Spinal cord (tissue), 9 donors: ENCODE measurements at regions not wholly inside any gene's neighbourhood (a gene's known extent, or its start where the extent isn't known, plus 50 kb on each side); places are given as distances from the start of the nearest gene placed in this dataset.
A peak's percentile ranks its signal among the peaks of the same experiment; 100 is the strongest.

Source experiments
- DNase-seq, 6 donors: peaks; one replicate each; pipeline versions ENCODE4 v3.0.0 to v3.0.0-alpha.2; 2013 to 2015; ENCODE audit warnings: low spot score in 6 of 6, low read depth in 4 of 6
- H3K27ac ChIP-seq: one replicate; pipeline ENCODE4 v1.5.1; 2013; ENCODE audit warnings: low read depth, low read length, control low read depth
- H3K27me3 ChIP-seq: one replicate; pipeline ENCODE4 v1.6.1; 2013; ENCODE audit warnings: low read length; ENCODE audit not compliant: control insufficient read depth, insufficient read depth
- H3K36me3 ChIP-seq: one replicate; pipeline ENCODE4 v1.6.1; 2013; ENCODE audit warnings: low read length; ENCODE audit not compliant: control insufficient read depth, insufficient read depth
- H3K4me1 ChIP-seq: one replicate; pipeline ENCODE4 v1.6.1; 2013; ENCODE audit warnings: low read length; ENCODE audit not compliant: control insufficient read depth, insufficient read depth
- H3K4me3 ChIP-seq: one replicate; pipeline ENCODE4 v1.5.1; 2013; ENCODE audit warnings: low read depth, low read length, control low read depth
- H3K9me3 ChIP-seq: one replicate; pipeline ENCODE4 v1.6.1; 2013; ENCODE audit warnings: low read length; ENCODE audit not compliant: control insufficient read depth, insufficient read depth
- WGBS: methylation state at CpG from one replicate; pipeline ENCODE4 v1.1.5; 2013; ENCODE audit warnings: missing lambda C conversion rate; ENCODE audit not compliant: insufficient coverage; 5-methylcytosine and 5-hydroxymethylcytosine counted together
- donor health status: healthy.

DNA sequence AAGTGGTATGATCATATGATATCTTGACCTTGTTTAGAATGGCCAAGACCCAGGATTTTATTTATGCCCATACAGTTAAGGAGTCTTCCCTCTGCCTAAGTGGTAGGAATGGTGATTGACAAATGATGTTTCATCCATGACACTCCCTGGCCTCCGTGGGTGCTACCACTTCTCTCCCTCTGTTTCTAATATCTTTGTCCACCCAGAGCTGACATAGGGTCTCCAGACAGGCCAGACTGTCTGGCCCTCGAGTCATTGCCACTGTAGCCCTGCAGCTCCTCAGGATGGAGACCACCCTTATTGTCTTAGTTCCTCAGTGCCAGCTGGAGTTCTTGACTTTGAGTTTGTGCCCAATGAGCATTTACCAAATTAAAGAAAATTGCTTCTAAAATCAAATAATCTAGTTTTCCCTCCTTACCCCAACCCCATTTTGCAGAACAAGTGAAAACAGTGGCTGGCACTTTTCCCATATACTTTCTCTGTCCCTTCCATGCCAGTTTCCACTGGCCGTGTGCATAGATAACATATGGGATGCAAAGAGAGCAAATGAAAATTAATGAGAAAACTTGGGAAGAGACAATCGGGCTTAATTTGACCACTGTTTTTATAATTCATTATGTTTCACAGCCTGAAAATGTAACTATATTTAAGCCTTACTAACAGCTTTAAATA lies 235.7 kb downstream of the NSG2 start:
- DNase-seq: peak in 1 of 6 donors; percentile 78
- no peak overlapping the region for H3K4me3 ChIP-seq
- no peaks in the 10 kb centered on the region for H3K27me3 ChIP-seq
- 60% methylated on average over 2 of the region's 4 CpGs for WGBS
- no peaks in the 10 kb centered on the region for H3K4me1 ChIP-seq
- no peak overlapping the region for H3K27ac ChIP-seq
- peaks cover 2% of the 10 kb centered on the region for H3K9me3 ChIP-seq
- H3K36me3 ChIP-seq: no peaks in the 10 kb centered on the region

DNA sequence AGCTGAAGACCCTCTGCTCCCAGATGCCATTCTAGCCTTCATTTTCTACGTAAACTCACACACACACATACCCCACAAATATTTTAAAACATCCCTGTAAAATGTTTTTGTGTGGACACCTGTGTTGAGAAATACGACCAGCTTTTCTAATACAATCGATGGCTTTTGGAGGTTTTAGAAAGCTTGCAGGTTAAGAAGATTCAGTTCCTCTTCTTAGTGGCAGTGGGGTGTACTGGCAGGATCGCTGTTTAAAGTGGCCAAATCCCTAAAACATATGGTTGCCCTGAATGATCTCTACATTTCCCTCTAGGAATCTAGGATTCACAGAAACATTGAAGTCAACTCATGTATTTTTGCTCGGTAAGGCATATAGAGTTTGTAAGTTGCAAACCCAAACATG lies 236.3 kb downstream of the NSG2 start:
- H3K27ac ChIP-seq: no peak overlapping the region
- no peaks in the 10 kb centered on the region for H3K36me3 ChIP-seq
- WGBS: 100% methylated on average over 1 of the region's 5 CpGs
- H3K27me3 ChIP-seq: no peaks in the 10 kb centered on the region
- H3K4me3 ChIP-seq: no peak overlapping the region
- DNase-seq: no peak
- no peaks in the 10 kb centered on the region for H3K4me1 ChIP-seq
- H3K9me3 ChIP-seq: peaks cover 2% of the 10 kb centered on the region

DNA sequence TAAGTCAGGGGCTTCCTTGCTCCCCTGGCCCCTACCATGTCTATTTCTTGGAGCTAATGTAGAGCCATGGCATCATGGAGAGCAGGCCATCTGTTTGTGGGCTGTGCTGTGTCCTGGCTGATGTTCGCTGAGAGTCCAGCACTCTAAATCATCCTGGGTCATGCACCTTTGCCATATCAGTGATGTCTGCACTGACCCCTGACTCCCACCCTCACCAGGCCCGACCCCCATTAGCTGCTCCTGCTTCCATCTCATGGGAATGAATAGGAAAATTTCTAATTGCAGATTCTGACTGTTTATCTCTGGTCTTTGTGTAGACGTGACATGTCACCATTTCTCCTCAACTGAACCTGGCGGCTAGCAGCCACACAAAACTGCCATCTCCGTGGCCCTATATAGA lies 236.9 kb downstream of the NSG2 start:
- peaks cover 2% of the 10 kb centered on the region for H3K9me3 ChIP-seq
- no peak overlapping the region for H3K4me3 ChIP-seq
- no peak for DNase-seq
- no peaks in the 10 kb centered on the region for H3K4me1 ChIP-seq
- H3K27ac ChIP-seq: no peak overlapping the region
- H3K36me3 ChIP-seq: no peaks in the 10 kb centered on the region
- no peaks in the 10 kb centered on the region for H3K27me3 ChIP-seq
- 91% methylated on average over 1 of the region's 5 CpGs for WGBS

DNA sequence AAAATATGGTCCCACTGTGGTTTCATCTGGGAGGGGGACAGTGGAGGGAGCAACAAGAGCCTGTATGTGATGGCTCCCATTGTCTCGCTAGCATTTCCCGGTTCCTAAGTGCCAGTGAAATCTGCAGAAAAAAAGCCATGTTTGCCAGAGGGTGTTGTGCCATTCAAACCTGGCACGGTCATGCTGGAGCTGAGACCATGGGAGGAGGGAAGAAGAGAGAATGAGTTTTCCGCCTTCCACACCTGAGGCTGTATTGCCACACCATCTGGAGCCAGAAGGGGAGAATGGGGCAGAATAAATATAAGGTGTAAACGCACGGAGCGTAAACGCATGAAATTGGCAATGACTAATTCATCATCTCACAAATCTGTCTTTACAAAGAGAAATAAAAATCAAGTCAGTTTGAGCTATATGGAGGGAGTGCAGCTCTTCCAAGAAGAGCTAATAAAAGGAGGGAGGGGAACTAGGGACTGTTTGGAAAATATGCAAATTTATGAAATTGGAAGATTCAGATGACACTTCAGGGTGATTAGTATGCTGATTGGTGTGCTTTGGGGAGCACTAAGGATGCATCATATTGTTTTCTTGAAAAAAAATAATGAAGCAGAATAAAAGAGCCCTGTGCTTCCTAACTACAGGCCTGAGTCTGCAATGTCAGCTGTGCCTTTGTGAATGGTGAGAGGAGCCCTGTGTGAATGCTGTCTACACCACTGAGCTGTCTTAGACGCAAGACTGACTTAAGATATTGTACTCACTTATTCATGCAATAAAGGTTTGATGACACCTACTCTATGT lies 237.9 kb downstream of the NSG2 start:
- no peak overlapping the region for H3K27ac ChIP-seq
- no peaks in the 10 kb centered on the region for H3K9me3 ChIP-seq
- no peaks in the 10 kb centered on the region for H3K27me3 ChIP-seq
- H3K4me3 ChIP-seq: no peak overlapping the region
- peak in 2 of 6 donors; percentile 84 to 94 for DNase-seq
- H3K4me1 ChIP-seq: no peaks in the 10 kb centered on the region
- H3K36me3 ChIP-seq: no peaks in the 10 kb centered on the region
- WGBS: 40% methylated on average over 2 of the region's 9 CpGs

DNA sequence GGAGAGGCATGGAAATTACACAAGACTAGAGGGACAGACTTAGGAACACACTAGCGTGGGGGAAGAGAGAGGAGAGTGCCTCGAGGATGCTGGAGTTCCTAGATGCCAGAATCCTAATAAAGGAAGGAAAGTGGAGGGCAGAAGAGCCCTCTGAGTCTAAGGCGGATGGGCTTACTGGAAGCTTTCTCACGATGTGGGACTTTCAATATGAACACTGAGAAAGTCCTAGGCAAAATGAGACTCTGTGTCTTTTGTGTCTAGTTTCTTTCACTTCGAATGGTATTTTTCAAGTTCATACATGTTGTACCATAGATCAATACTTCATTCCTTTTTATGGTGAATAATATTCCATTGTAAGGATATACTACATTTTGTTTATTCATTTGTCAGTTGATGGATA lies 239.4 kb downstream of the NSG2 start:
- WGBS: 89% methylated on average over 4 of the region's 5 CpGs
- no peak for DNase-seq
- no peaks in the 10 kb centered on the region for H3K4me1 ChIP-seq
- H3K9me3 ChIP-seq: no peaks in the 10 kb centered on the region
- no peaks in the 10 kb centered on the region for H3K36me3 ChIP-seq
- no peaks in the 10 kb centered on the region for H3K27me3 ChIP-seq
- no peak overlapping the region for H3K4me3 ChIP-seq
- H3K27ac ChIP-seq: no peak overlapping the region

DNA sequence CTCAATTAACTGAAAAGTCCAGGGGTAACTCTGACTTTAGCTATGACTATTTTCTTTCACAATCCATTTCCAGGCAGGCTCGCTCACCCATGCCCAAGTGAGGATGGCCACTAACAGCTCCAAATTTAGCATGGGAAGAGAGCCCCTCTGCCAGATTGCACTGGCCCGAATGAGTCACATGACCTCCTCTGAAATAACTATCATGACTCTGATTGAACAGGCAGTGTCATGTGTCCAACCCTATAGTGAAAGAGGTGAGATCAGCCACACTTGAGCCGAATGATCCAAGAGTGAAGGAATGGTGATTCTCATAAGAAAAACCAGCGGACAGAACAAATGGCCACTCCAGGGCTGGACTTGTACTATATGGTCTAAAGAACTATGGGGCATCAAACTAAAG lies 242.3 kb downstream of the NSG2 start:
- no peak overlapping the region for H3K4me3 ChIP-seq
- H3K27me3 ChIP-seq: no peaks in the 10 kb centered on the region
- no peaks in the 10 kb centered on the region for H3K9me3 ChIP-seq
- H3K4me1 ChIP-seq: no peaks in the 10 kb centered on the region
- DNase-seq: no peak
- 100% methylated on average over 4 of the region's 4 CpGs for WGBS
- no peak overlapping the region for H3K27ac ChIP-seq
- H3K36me3 ChIP-seq: no peaks in the 10 kb centered on the region

DNA sequence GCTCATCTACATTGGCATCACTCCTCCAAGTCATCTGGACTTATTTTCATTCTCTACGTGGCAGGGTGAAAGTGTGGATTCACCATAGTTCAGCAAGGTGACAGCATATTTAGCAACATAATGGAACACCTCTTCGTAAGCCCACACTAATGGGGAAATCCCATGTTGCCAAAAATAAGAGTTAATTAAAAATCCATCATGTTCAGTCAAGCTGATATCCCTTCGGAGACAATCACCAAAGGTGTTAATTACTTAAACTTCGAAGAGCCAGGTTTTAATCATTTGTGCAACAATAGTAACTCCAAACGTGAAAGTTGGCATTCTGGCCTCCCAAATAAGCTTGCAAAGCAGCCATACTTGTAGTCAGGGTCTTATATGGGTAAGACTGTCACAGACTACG lies 242.9 kb downstream of the NSG2 start:
- Histone ChIP-seq H3K36me3 (no peaks in the 10 kb centered on the region), H3K9me3 (no peaks in the 10 kb centered on the region), H3K4me1 (no peaks in the 10 kb centered on the region), H3K27me3 (no peaks in the 10 kb centered on the region), H3K4me3 (no peak overlapping the region), H3K27ac (no peak overlapping the region)
- DNase-seq: peak in 1 of 6 donors; percentile 2
- WGBS: 75% methylated on average over 5 of the region's 6 CpGs

DNA sequence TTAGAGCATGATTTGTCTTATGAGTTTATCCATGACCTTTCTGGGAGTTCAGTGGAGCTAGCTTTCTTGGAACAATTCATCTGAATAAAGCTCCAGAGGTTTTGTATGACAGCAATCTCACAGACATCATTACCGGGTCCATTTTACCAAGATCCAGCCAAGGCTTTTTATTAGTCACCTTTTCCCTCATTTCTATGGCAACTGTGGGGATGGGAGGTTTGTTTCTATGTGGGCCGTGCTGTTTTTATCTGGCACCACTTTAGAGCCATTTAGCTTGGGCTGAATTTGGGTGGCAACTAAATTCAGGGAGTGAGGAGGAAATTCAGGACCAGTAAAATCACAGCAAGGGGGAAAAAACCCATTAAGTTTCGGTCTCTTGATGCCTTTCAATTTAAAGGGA lies 245.7 kb downstream of the NSG2 start:
- no peaks in the 10 kb centered on the region for H3K27me3 ChIP-seq
- no peak overlapping the region for H3K4me3 ChIP-seq
- no peaks in the 10 kb centered on the region for H3K4me1 ChIP-seq
- 67% methylated on average over 1 of the region's 3 CpGs for WGBS
- H3K36me3 ChIP-seq: no peaks in the 10 kb centered on the region
- no peaks in the 10 kb centered on the region for H3K9me3 ChIP-seq
- DNase-seq: peak in 1 of 6 donors; percentile 8
- no peak overlapping the region for H3K27ac ChIP-seq

DNA sequence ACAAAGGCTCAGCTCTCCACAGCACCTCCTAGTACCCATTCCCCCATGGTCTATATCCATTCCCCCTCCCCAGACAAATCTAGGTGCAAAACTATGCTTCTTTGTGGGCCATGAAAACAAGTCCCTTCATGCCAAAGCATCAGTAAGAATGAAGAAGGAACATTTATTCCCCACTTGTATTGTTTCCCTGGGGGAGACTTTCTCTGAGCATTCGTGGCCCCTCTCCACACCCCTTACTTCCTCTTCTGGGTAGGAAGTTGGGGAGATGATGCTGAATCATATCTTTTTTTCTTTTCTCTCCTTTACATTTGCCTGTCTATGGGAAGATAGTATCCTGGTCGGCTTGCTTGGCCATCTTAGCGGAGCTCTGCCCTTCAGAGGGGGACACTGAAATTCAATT lies 246.8 kb downstream of the NSG2 start:
- no peak for DNase-seq
- no peaks in the 10 kb centered on the region for H3K27me3 ChIP-seq
- no peaks in the 10 kb centered on the region for H3K9me3 ChIP-seq
- WGBS: 80% methylated on average over 1 of the region's 3 CpGs
- no peak overlapping the region for H3K4me3 ChIP-seq
- H3K4me1 ChIP-seq: no peaks in the 10 kb centered on the region
- H3K27ac ChIP-seq: no peak overlapping the region
- H3K36me3 ChIP-seq: no peaks in the 10 kb centered on the region

DNA sequence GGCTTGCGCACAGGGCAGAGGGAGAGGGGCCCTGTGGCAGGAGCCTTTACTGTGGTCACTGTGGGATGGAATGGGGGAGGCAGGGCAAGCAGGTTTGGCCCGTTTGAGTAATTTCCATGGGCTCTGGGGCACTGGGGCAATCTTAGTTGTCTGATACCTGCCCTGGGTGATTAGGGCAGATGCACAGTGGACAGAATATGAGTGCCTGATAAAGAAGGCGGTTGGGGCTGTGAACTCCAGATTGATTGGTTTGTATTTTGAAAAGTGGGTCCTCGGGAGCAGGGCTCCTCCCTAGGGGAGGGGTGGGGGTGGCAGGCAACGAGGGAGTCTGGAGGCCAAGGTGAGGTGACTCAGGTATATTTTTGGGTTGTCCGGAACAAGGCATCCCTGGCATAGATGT lies 247.5 kb downstream of the NSG2 start:
- DNase-seq: no peak
- Histone ChIP-seq H3K9me3 (no peaks in the 10 kb centered on the region), H3K4me3 (no peak overlapping the region), H3K27ac (no peak overlapping the region), H3K4me1 (no peaks in the 10 kb centered on the region), H3K36me3 (no peaks in the 10 kb centered on the region), H3K27me3 (no peaks in the 10 kb centered on the region)
- 77% methylated on average over 6 of the region's 6 CpGs for WGBS
